Thyroid gland (tissue), 4 donors: ENCODE measurements at regions not wholly inside any gene's neighbourhood (a gene's known extent, or its start where the extent isn't known, plus 50 kb on each side); places are given as distances from the start of the nearest gene placed in this dataset.

Experiments used
- DNase-seq, 2 donors: peaks; one replicate each; pipeline ENCODE4 v3.0.0-alpha.2; 2019
- H3K27ac ChIP-seq, 3 donors: fragments of 200-600 bp; sonication (generic); 1 replicate in 2 of 3; 2 replicates in 1 of 3; pipeline ENCODE4 v1.5.1; 2016 to 2019; ENCODE audit warnings: mild to moderate bottlenecking in 1 of 3, moderate library complexity in 1 of 3
- H3K27me3 ChIP-seq: fragments of 200-600 bp; sonication (generic); one replicate; pipeline ENCODE4 v1.5.1; 2019
- H3K36me3 ChIP-seq, 2 donors: fragments of 200-600 bp; sonication (generic); one replicate each; pipeline ENCODE4 v1.5.1; 2016 to 2019
- H3K4me1 ChIP-seq, 2 donors: fragments of 200-600 bp; sonication (generic); one replicate each; pipeline ENCODE4 v1.5.1; 2017 to 2019
- H3K4me3 ChIP-seq, 3 donors: fragments of 200-600 bp; sonication (generic); replicated peaks in 1 of 3; 1 replicate in 2 of 3; 2 replicates in 1 of 3; pipeline ENCODE4 v1.5.1; 2016; ENCODE audit warnings: mild to moderate bottlenecking in 1 of 3
- H3K9me3 ChIP-seq: fragments of 200-600 bp; sonication (generic); one replicate; pipeline ENCODE4 v1.5.1; 2017
- CTCF ChIP-seq, 6 experiments: fragments of 200-600 bp in 3 of 6; fragments of 450-650 bp in 3 of 6; sonication (generic) in 3 of 6; IDR thresholded peaks; one replicate each; pipeline ENCODE4 v1.5.1; 2016 to 2019; ENCODE audit warnings: antibody characterized with exemption in 6 of 6, mild to moderate bottlenecking in 2 of 6, inconsistent platforms in 1 of 6, moderate library complexity in 1 of 6
- POLR2A ChIP-seq, 2 donors: fragments of 450-650 bp; IDR thresholded peaks; one replicate each; pipeline ENCODE4 v1.6.1; 2017; ENCODE audit warnings: antibody characterized with exemption in 2 of 2, mild to moderate bottlenecking in 2 of 2, moderate library complexity in 1 of 2
- WGBS, 2 donors: methylation state at CpG; one replicate each; pipeline ENCODE4 v1.1.5; 2017; 5-methylcytosine and 5-hydroxymethylcytosine counted together
- intact Hi-C: fragments of 100-400 bp; cut with DNase I; formaldehyde crosslinking; loops from one replicate; pipeline ENCODE4 v1.15.1; 2023

GRCh38 chr3:186487819-186488218 is 56.4 kb downstream of the CRYGS start:
- intact Hi-C loops: no loop called here
- DNase-seq: no peak
- H3K9me3 ChIP-seq: no peaks in the 10 kb centered on the region
- TF ChIP-seq CTCF (IDR thresholded peaks at IDR 0.05) (no peak), POLR2A (IDR thresholded peaks at IDR 0.05) (no peak)
- H3K36me3 ChIP-seq: no peaks in the 10 kb centered on the region
- 64 to 86% methylated on average over 3 of the region's 3 CpGs for WGBS, 2 donors
- H3K4me3 ChIP-seq: no peak overlapping the region
- H3K4me1 ChIP-seq: no peaks in the 10 kb centered on the region
- no peak overlapping the region for H3K27ac ChIP-seq
- H3K27me3 ChIP-seq: no peaks in the 10 kb centered on the region

GRCh38 chr3:186487037-186487436 is 57.1 kb downstream of the CRYGS start:
- TF ChIP-seq CTCF (IDR thresholded peaks at IDR 0.05) (no peak), POLR2A (IDR thresholded peaks at IDR 0.05) (no peak)
- Histone ChIP-seq H3K36me3 (no peaks in the 10 kb centered on the region), H3K27ac (no peak overlapping the region), H3K9me3 (no peaks in the 10 kb centered on the region), H3K4me1 (no peaks in the 10 kb centered on the region), H3K4me3 (no peak overlapping the region), H3K27me3 (no peaks in the 10 kb centered on the region)
- DNase-seq: no peak
- whole genome bisulfite sequencing, 2 donors: 90 to 91% methylated on average over 4 of the region's 4 CpGs
- intact Hi-C loops: no loop called here

GRCh38 chr3:186483611-186484340 is 60.4 kb downstream of the CRYGS start:
- Histone ChIP-seq H3K4me3 (no peak overlapping the region), H3K27ac (no peak overlapping the region), H3K4me1 (no peaks in the 10 kb centered on the region), H3K27me3 (no peaks in the 10 kb centered on the region), H3K9me3 (no peaks in the 10 kb centered on the region), H3K36me3 (no peaks in the 10 kb centered on the region)
- 83 to 87% methylated on average over 8 of the region's 8 CpGs for WGBS, 2 donors
- intact Hi-C loops: no loop called here
- TF ChIP-seq POLR2A (IDR thresholded peaks at IDR 0.05) (no peak), CTCF (IDR thresholded peaks at IDR 0.05) (no peak)
- no peak for DNase-seq

GRCh38 chr3:186481526-186481925 is 62.7 kb downstream of the CRYGS start:
- H3K4me1 ChIP-seq: no peaks in the 10 kb centered on the region
- H3K9me3 ChIP-seq: no peaks in the 10 kb centered on the region
- no peak overlapping the region for H3K4me3 ChIP-seq
- no peak overlapping the region for H3K27ac ChIP-seq
- H3K36me3 ChIP-seq: no peaks in the 10 kb centered on the region
- WGBS, 2 donors: 68 to 72% methylated on average over 4 of the region's 4 CpGs
- intact Hi-C loops: no loop called here
- TF ChIP-seq CTCF (IDR thresholded peaks at IDR 0.05) (no peak), POLR2A (IDR thresholded peaks at IDR 0.05) (no peak)
- DNase-seq: no peak
- H3K27me3 ChIP-seq: no peaks in the 10 kb centered on the region

GRCh38 chr3:186477876-186478275 is 66.3 kb downstream of the CRYGS start:
- Histone ChIP-seq H3K27ac (no peak overlapping the region), H3K4me1 (no peaks in the 10 kb centered on the region), H3K4me3 (no peak overlapping the region), H3K27me3 (no peaks in the 10 kb centered on the region), H3K36me3 (no peaks in the 10 kb centered on the region), H3K9me3 (no peaks in the 10 kb centered on the region)
- intact Hi-C loops: no loop called here
- DNase-seq: no peak
- TF ChIP-seq CTCF (IDR thresholded peaks at IDR 0.05): no peak
- no peak for TF ChIP-seq POLR2A (IDR thresholded peaks at IDR 0.05)
- WGBS, 2 donors: 86 to 93% methylated on average over 4 of the region's 4 CpGs
